Hepatic stellate cell (primary cell): ENCODE measurements at regions not wholly inside any gene's neighbourhood (a gene's known extent, or its start where the extent isn't known, plus 50 kb on each side); places are given as distances from the start of the nearest gene placed in this dataset.
"Not testable (repeated sequence)": the region's sequence is repeated elsewhere in the genome, so short reads cannot be mapped to it uniquely, and the experiment has no call there.

ENCODE experiments used
- DNase-seq: peaks from one replicate; pipeline ENCODE4 v3.0.0; 2011; ENCODE audit warnings: low spot score

DNA sequence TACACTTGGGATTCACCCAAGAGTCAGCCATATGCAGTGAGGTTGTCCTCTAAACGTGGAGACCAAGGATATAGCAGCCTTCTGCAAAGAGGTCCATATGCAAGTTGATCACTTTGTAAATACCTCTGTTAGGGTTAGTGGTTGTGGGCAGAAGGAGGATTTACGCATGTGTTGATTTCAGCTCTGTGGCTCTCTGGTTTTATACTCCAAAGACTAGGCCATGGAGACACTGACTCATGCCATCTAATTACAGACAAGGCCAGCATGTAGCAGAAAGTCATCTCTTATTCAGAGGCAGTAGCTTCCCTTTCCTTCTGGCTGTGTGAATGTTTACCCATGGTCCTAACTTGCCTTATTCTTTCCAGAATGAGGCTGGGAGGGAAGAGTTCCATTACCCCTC lies 140.9 kb upstream of the GOLGA6L4 start:
- DNase-seq: not testable (repeated sequence)

DNA sequence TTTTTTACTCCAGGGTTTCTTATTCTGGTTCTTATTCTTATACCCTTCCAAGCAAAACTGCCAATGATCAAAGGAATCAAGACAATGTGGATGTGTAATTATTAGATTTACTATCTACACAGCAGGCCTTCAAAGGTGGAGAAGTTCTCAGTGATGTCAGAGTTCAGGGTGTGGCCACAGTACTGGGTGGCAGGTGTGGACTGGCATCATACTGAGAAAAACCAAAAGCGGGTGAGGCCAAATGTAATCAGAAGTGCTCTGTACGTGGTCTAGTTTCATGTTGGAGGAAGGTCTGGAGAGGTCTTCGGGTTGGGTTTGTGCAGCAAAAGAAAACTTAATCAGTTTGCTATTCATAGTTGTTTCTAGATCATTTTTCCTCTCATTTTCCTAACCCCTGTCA lies 138.5 kb upstream of the GOLGA6L4 start:
- not testable (repeated sequence) for DNase-seq

DNA sequence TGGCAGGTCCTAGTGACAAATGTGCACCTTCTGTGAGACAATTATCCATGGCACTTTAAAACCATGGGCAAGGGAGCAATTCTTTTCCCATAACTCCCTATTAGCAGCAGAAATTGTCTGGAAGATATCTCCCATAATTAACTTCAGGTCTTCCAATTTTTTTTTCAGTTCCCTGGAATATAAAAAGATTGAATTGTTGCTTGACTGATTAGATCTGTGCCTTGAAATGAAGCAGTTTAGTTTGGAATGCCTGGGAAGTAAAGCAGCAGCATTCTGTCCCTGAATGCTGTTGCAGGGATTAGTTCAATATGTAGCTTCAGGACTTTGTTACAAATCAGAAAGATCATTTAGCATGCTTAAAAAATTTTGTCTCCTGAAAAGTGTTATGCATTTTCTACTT lies 137.0 kb upstream of the GOLGA6L4 start:
- no peak for DNase-seq

DNA sequence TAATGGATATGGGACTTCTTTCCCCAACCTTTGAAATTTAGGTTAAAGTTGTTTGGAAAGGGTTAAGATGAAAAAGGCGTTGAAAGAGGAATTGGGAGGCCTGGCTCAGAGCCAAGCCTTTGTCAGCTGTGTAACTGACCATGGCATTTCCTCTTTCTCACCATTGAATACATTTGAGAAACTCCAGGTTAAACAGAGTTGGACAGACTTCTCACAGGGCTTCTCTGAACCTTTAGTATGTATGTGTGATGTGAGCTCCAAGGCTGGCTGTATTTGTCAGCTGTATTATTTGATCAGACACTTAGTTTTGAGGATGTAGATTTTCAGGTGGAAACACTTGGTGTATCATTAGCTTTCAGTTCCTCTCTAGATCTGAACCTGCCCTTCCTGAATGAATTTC lies 136.4 kb upstream of the GOLGA6L4 start:
- no peak for DNase-seq

DNA sequence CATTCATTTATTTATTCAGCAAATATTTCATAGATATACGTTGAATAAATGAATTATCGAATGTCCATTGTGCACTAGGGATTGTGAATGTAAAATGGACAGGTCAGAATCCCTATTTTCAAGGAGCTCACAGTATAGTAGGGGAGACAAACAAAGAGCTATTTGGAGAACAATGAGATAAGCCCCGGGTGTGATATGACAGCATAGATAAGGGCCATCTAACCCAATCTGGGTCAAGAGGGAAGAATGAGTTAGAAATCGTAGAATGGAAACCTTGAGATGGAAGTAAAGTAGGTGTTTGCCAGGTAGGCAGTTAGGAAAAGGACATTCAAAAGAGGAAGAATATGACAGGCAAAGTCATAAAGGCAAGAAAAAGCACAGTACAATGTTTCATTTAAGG lies 132.2 kb upstream of the GOLGA6L4 start:
- DNase-seq: no peak

DNA sequence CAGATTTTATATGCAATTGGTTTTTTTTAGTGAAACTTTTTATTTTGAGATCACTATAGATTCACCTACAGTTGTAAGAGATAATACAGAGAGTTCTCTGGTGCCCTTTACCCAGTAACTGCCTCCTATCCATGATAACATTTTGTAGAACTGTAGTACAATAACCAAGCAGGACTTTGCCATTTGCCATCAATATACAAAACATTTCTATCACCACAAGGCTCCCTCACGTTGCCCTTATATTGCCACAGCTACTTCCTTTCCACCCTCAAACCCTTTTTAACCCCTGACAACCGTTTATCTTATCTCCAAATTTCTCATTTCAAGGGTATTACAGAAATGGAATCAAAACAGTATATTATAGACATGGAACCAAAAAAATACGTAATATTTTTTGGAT lies 130.7 kb upstream of the GOLGA6L4 start:
- DNase-seq: no peak

DNA sequence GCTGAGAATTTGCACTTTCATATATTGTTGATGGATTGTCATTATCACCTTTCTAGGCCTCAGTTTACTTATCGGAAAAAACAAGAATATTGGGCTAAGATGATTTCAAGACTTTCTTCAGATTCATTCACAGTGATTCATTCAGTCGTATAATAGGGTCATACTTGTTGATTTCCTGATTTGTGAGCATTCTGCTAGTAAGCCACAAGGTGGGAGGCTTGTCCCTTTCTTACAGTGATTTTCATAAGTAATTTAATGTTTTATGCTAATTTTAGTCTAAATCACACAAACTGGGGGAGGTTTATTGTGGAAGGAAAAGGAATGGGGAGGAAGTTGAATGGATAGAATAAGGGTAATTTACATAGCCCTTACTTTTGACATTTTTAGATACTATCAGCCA lies 126.8 kb upstream of the GOLGA6L4 start:
- no peak for DNase-seq

DNA sequence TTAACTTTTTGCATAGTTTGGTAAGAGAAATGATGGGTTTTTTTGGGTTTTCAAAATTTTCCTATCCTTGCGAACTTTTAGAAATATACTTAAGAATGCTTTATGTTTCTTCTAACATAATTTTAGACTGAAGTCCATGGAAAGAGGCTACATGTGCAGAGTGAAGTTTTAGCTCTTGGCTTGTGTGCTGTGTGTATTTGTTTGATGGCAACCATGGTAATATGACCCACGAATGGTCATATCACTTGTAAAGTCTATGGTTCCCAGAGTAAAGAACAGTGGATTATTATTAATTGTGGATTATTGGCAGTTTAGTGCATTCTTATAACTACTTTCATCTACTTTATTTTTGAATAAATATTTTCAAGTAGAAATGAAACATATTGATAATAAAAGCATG lies 124.0 kb upstream of the GOLGA6L4 start:
- no peak for DNase-seq

DNA sequence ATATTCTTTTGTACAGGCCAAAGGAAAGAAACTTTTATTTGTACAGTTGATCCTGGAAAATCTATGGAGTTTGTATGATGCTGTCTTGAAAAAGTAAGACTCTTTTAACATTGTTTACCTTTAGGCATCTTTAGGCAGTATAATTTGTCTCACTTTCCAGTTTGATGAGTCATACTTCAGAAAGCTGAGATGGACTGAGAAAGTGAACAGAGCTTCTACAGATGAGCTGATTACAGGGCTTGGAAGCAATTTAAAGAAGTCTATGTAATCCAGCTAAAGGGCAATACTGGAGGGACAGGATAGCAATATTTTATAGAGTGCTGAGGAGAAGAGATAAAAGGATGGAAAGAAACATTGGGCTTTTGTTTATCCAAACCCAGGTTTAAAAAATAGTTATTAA lies 123.5 kb upstream of the GOLGA6L4 start:
- no peak for DNase-seq

DNA sequence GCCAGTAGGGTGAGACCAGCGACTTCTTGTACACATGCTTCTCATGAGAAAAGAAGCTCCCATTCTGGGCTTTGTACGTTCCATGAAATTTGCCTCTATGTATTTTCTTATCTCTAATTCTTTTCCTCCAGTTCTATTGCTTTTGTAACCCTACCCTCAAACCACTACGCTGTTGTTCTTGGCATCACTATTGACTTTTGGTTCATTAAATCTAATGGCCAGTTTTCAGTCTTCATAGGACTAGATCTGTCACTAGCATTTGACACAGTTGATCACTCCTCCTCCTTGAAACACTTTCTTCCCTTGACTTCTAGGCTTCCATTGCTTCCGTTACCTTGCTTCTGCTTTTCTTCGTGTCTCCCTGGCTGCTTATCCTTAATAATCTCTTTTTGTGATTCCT lies 121.7 kb upstream of the GOLGA6L4 start:
- DNase-seq: no peak

DNA sequence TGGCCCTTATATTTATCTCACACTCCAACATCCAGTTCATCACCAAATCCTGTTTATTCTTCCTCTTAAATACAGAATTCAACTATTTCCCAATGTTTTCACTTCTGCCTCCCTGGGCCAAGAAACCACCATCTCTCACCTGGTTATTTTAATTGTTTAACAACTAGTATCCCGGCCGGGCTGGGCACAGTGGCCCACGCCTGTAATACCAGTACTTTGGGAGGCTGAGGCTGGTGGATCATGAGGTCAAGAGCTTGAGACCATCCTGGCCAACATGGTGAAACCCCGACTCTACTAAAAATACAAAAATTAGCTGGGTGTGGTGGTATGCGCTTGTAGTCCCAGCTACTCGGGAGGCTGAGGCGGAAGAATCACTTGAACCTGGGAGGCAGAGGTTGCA lies 120.9 kb upstream of the GOLGA6L4 start:
- not testable (repeated sequence) for DNase-seq

DNA sequence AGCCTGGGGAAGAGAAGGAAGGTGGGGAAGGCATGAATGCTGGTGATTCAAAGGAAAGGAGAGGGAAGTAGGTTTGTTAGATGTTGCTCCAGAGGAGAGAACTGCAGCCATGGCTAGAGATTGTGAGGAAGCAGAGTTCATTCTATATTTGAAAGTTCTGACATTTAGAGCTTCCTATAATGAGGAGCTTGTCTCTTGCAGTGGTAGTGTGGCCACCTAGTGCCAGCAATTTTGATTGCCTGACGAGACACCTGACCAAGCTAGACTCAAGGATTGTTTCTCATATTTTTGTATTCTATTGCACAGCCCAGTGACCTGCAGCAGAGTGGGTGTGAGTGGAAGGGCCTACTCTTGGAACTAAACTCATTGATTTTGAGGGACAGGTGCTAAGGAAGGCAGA lies 116.2 kb upstream of the GOLGA6L4 start:
- DNase-seq: not testable (repeated sequence)

DNA sequence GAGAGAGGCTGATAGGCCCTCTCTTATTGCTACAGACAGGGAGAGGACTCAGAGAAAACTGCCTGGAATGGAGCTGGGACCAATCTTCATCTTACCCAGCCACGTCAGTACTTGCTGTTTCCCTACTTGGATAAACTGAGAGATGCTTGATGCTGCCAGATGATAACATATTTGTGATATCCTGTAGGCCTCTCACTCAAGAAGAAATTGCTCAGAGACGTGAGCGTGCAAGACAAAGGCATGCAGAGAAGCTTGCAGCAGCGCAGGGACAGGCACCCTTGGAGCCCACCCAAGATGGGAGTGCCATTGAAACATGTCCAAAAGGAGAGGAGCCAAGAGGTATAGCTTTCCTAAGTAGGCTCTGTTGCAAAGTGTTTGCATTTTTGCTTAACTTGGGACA lies 114.7 kb upstream of the GOLGA6L4 start:
- DNase-seq: not testable (repeated sequence)

DNA sequence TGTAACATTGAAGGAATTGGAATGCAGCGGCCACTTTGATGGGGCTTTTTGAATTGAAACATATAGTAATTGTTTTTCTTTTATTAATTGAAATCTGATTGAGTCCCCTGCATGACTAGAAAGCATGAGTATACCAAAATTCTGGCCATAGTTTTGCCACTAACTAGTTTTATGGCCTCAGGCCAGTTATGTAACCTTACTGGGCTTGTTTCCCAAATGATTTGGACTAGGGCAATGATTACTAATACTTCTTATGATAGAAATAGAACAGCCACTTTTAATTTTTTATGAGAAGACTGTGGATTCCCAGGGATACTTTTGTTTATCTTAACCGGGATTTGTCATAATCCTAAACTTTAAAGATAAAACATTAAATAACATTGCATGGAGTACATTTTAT lies 106.9 kb upstream of the GOLGA6L4 start:
- DNase-seq: not testable (repeated sequence)

DNA sequence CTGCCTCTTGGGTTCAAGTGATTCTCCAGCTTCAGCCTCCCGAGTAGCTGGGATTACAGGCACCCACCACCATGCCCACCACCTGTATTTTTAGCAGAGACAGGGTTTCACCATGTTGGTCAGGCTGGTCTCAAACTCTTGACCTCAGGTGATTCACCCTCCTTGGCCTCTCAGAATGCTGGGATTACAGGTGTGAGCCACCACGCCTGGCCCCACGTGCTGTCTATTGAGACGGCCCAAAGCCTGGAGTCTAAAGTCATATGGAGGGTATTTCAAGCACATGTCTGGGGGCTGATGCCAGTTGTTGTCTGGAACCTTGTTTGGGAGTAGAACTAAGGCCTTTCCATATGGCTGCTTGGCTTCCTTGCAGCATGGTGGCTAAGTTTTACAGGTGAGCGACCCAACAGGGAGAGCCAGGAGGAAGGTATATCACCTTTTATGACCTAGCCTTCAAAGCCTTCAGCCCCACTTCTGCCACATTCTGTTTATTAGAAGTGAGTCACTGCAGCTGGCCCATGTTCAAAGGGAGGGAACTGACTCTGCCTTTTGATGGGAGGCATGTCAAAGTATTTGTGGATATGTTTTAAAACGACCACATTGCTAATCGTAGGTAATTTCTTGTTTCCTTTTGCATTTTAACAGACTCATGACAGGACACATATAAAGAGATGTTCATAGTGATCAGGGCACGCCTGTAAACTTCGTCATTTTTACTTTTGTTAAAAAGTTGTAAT lies 105.3 kb upstream of the GOLGA6L4 start:
- DNase-seq: not testable (repeated sequence)

DNA sequence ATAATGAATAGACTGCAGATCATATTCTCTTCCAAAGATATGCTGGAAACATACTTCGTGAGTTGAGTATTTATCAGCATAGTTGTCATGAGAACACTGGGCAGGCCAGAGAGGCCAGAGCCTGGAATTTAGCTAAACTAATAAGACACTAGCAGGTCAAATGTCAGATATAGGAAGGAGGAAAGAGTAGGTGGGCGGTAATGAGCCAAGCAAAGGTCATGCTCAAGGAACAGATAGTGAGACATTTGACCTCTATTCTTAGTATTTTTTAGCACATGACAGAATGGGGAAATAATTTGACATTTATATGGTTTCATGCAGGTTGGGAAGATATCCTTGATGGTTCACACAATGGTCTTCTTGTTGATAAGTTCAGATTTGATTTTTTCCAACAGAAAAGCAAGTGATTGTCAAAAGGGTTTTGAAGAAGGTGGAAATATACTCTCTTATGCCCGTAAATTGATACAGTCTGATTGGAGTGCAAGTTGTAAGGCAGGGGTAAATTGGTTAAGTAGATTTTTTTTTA lies 99.6 kb upstream of the GOLGA6L4 start:
- not testable (repeated sequence) for DNase-seq

DNA sequence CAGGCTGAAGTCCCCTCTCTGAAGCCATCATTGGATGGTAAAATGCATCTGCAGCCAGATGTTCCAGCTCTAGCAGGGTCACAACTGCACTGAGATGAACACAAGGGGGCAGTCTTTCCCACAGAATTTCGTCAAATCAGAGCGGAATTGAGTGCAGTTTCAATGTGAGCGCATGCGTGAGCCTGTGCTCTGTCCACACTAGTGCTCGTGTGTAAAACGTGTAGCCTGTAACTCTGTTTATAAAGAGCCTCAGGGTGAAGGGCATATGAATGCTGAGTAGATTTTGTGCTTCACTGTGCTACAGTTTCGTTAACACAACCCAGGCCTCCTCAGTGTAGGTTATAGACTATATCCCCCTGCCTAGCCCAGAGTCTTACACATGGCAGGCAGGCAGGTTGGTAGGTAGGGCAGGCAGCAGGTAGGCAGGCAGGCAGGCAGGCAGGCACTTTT lies 92.7 kb upstream of the GOLGA6L4 start:
- DNase-seq: peak; percentile 73

DNA sequence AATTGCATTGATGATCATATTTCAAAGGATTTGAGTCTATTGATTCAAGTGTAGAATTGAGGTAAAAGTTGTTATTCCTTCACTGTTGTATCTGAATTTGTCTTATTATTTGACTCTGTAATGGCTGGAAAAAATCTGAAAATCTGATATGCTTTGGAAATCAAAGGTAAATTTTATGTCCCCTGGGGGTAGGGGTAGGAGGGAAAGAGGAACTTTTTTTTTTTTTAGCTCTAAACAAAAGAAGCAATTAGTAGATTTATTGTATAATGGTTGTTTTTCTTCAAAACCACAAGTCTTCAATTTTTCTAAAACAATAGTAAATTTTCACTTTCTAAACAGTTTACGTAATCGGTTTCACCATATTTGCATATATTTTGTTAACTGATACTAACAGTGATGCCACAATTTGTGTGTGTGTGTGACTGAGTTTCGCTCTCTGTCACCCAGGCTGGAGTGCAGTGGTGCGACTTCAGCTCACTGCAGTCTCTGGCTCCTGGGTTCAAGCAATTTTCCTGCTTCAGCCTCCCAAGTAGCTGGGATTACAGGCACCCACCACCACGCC lies 91.7 kb upstream of the GOLGA6L4 start:
- no peak for DNase-seq

DNA sequence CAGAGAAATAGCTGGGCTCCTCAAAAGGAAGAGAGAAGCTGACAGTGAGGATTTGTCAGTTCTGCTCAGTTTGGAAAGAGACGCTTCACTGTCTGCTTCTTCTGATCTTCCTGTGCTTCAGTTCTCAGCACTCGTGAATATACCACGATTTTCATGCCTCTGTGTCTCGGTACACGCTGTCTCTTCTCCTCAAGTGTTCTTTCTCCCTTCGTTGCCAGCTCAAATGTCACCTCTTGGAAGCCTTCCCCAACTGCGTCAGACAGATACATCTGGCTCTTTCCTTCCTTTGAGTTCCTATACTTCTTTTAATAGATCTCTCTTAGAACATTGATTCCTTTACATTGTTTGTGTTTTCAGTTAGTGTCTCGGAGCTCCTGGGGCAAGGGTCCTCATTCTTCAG lies 90.6 kb upstream of the GOLGA6L4 start:
- DNase-seq: not testable (repeated sequence)

DNA sequence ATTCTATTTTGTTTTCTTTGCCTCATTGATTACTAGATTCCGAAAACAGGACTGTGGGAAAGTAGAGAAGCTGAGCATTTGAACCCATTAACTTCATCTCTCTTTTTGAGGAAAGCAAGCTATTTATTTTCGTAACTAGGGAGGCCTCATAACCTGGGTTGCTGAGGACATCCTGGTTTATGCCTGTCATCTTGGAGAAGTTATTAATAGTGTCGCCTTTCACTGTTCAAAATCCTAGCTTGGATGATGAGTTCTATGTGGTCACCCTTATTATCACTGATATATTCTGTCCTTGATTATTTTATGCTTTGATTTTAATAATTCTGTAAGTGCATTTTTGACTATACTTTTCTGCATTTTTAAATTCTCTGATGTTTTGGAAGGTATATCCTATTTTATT lies 89.3 kb upstream of the GOLGA6L4 start:
- not testable (repeated sequence) for DNase-seq

DNA sequence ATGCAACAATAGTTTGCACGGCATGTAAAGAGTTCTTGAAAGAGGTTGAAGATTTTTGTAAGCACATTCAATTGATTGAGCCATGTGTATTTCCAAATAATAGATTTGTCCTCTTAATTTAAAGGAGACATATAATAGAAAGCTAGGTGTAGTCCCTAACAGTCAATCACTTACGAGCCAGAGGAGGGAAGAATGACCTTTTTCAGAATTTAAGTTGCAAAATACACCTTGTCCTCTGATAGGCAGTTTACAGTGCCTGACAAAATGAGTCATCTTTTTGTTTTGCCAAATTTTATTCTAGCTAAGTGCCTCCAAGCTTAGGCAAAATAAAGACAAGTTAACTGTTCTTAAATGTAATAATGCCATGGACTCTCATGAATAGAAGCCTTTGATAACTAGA lies 88.3 kb upstream of the GOLGA6L4 start:
- not testable (repeated sequence) for DNase-seq

DNA sequence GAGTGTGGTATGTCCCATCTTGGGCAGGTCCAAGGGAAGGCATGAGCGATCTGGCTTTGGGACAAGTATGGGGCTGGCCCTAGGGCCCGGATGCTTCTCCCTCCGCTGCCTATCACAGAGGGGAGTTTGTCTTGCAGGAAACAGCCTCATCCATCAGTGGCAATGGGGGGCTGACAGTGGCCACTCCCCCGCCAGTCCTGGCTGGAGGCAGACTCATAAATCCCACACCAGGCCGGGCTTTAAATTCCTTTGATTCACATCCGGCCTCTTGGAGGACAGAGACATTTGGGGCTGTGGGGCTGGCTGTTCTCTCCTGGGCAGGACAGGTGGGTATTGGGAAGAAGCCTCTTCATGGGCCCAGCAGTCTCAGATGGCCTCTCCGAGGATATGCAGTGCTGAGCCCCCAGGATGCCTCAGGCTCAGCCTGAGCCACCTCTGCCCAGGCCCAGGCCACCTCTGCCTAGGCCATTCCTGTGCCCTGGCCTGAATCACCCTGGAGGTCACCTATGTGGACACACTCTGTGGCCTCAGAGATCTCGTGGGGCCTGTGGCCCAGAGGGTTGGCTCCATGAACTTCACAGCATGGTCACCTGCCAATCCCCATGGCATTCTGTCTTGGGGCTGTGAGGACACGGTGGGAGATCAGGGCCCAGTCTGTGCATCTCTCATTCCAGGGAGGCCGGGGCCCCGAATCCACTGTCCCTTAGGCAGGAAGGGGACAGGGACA lies 84.2 kb upstream of the GOLGA6L4 start:
- DNase-seq: no peak

DNA sequence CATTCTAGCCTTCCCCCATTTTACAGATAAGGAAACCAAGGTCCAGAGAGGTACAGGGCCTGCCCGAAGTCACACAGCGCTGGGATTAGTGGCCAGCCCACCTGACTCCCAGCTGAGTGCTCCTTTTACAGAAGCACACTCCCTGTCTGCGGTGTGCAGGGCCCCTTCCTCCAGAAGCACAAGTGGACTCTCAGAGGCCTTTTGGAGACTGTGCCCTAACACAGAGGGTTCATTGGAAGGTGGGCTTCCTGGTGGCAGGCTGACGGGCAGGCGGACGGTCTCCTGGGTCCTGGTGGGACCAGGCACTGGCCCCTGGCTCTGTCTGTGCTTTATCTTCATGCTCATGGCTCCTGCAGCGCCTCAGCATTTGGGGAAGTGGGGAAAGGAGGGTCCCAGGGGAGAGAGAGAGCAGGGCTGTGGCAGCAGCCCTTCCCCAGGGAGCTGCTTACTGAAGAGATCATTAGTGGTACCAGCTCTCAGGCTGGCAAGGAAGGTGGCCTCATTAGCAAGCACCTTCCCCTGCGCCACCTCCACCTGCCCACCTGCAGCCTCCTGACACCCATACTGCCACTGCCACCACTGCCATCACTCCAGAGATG lies 83.1 kb upstream of the GOLGA6L4 start:
- DNase-seq: not testable (repeated sequence)
